SK-N-DZ (cell line): ENCODE measurements at regions not wholly inside any gene's neighbourhood (a gene's known extent, or its start where the extent isn't known, plus 50 kb on each side); places are given as distances from the start of the nearest gene placed in this dataset.
"Not testable (repeated sequence)": the region's sequence is repeated elsewhere in the genome, so short reads cannot be mapped to it uniquely, and the experiment has no call there.

ENCODE experiments used
- DNase-seq: peaks from one replicate; pipeline ENCODE4 v3.0.0-alpha.2; 2015; ENCODE audit warnings: low spot score

GRCh38 chr4:4032364-4032763 lies 194.4 kb downstream of the OTOP1 start:
- not testable (repeated sequence) for DNase-seq

GRCh38 chr4:4032801-4033605 lies 193.7 kb downstream of the OTOP1 start:
- not testable (repeated sequence) for DNase-seq

GRCh38 chr4:4037399-4038138 lies 189.2 kb downstream of the OTOP1 start:
- not testable (repeated sequence) for DNase-seq

GRCh38 chr4:4045823-4046222 lies 180.9 kb downstream of the OTOP1 start:
- not testable (repeated sequence) for DNase-seq

- not testable (repeated sequence) for DNase-seq
Measured at GRCh38 chr4:4046686-4047085, 180.0 kb downstream of the OTOP1 start.

- DNase-seq, result not testable (repeated sequence)
Measured at GRCh38 chr4:4047202-4047601, 179.5 kb downstream of the OTOP1 start.

- DNase-seq, result not testable (repeated sequence)
Measured at GRCh38 chr4:4048227-4048626, 178.5 kb downstream of the OTOP1 start.

GRCh38 chr4:4050781-4051180 lies 175.9 kb downstream of the OTOP1 start:
- not testable (repeated sequence) for DNase-seq

- not testable (repeated sequence) for DNase-seq
Measured at GRCh38 chr4:4052933-4053332, 173.8 kb downstream of the OTOP1 start.

- not testable (repeated sequence) for DNase-seq
Measured at GRCh38 chr4:4057226-4057625, 169.5 kb downstream of the OTOP1 start.

GRCh38 chr4:4084171-4084570 lies 142.6 kb downstream of the OTOP1 start:
- not testable (repeated sequence) for DNase-seq

- not testable (repeated sequence) for DNase-seq
Measured at GRCh38 chr4:4089716-4090419, 136.9 kb downstream of the OTOP1 start.

- DNase-seq, result not testable (repeated sequence)
Measured at GRCh38 chr4:4090720-4091119, 136.0 kb downstream of the OTOP1 start.

GRCh38 chr4:4092159-4092558 lies 134.6 kb downstream of the OTOP1 start:
- not testable (repeated sequence) for DNase-seq

- DNase-seq, result not testable (repeated sequence)
Measured at GRCh38 chr4:4099610-4100009, 127.1 kb downstream of the OTOP1 start.

- not testable (repeated sequence) for DNase-seq
Measured at GRCh38 chr4:4106923-4107322, 119.8 kb downstream of the OTOP1 start.

- DNase-seq, result peak; percentile 23
Measured at GRCh38 chr4:4107411-4108107, 119.2 kb downstream of the OTOP1 start.

- DNase-seq, result not testable (repeated sequence)
Measured at GRCh38 chr4:4115381-4115780, 111.3 kb downstream of the OTOP1 start.

GRCh38 chr4:4116901-4117300 lies 109.8 kb downstream of the OTOP1 start:
- not testable (repeated sequence) for DNase-seq

- DNase-seq, result not testable (repeated sequence)
Measured at GRCh38 chr4:4134368-4134767, 92.4 kb downstream of the OTOP1 start.

GRCh38 chr4:4136621-4137020 lies 90.1 kb downstream of the OTOP1 start:
- DNase-seq, result not testable (repeated sequence)
